GM21423 (cell line): ENCODE measurements at regions not wholly inside any gene's neighbourhood (a gene's known extent, or its start where the extent isn't known, plus 50 kb on each side); places are given as distances from the start of the nearest gene placed in this dataset.

Experiments used
- ATAC-seq: cut with Tn5 transposase; IDR thresholded peaks from one replicate; pipeline ENCODE4 v1.9.1; 2021; ENCODE audit warnings: mild to moderate bottlenecking, moderate library complexity; ENCODE audit not compliant: unreplicated experiment

DNA sequence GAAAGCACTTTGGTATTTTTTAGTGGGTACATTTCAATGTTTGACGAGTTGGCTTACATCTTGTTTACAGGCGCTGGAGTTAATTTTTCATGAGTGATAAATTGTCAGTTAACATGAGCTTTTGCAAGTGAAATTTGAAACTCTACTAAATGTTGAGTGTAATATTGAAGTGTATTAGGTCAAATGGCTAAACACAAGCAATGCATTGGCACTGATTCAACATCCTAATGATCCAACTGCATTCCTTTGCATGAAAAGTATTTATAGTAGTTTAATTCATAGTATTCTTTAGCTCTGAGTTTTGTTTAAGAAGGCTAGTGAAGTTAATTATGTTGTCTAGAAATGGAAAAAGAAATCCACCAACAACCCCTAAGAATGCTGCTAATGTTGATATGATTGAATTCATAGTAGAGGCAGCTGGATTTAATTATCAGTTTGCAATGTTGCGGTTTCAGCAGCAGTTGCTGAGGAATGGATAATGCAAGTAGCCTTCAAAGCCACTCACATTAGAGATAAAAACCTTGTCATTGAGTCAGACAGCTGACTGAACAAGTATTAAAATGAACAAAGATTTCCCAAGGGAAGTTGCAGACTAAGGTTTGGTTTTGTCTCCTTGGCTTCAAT is 245.6 kb upstream of the GOLIM4 start:
- ATAC-seq: no peak

- no peak for ATAC-seq
These were observed 242.4 kb upstream of the GOLIM4 start for GRCh38 chr3:168338161-168338560.

DNA sequence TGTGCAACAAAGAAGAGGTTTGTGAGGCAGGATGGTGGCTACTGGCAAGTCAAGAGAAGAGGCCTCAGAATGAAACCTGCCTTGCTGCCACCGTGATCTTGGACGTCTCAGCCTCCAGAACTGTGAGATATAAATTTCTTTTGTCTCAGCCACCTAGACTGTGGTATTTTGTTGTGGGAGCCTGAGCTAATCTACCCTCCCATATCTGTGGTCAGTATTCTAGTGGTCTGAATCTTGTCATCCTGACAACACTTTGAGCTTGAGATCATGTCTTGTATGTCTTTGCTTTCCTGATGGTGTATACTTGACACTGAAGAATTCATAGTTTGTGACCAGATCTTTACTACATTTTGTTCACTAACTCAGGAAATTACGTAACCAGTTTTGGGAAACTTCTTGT is 240.6 kb upstream of the GOLIM4 start:
- ATAC-seq: no peak

GRCh38 chr3:168333410-168333935 is 237.7 kb upstream of the GOLIM4 start:
- no peak for ATAC-seq

- ATAC-seq: no peak
These were observed 236.0 kb upstream of the GOLIM4 start for GRCh38 chr3:168331756-168332155.

GRCh38 chr3:168330983-168331382 is 235.3 kb upstream of the GOLIM4 start:
- ATAC-seq: no peak

DNA sequence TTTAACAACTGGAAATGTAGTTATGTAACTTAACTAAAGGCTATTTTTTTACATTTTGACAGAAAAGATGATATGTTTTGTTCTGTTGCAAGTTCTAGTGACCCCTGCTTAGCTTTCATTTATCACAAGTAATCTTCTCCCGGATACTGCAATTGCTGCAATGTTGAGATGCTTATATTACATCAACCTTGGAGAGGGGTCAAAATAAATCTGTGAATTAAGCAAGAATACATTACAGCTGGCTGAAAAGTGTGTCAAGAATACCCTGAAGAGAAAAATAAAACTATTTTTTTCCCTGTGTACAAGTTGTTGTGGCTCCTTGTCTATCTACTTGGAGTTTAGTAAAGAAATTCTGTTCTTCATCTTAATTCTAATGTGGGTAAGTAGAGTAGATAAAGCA is 232.1 kb upstream of the GOLIM4 start:
- ATAC-seq: no peak

DNA sequence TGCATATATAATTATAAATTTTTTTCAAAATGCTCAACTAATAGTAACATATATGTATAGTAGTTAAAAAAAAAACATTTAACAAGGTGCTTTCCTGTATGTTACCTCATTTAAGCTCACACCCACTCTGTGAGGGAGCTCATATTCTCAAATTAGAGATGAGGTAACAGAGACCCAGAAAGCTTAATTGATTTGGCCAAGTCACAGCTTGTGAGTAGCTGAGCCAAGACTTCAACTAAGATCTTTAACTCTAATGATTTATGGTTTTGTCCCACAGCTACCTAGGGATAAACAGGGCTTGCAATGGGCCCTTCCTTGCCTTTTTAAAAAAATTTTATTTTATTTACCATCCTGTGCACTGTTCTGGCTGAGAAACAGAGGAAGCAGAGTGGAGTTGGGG is 230.0 kb upstream of the GOLIM4 start:
- ATAC-seq: no peak

GRCh38 chr3:168322941-168323340 is 227.2 kb upstream of the GOLIM4 start:
- ATAC-seq: no peak

- no peak for ATAC-seq
These were observed 218.4 kb upstream of the GOLIM4 start for GRCh38 chr3:168314166-168314565.

- no peak for ATAC-seq
These were observed 217.3 kb upstream of the GOLIM4 start for GRCh38 chr3:168312984-168313383.

GRCh38 chr3:168307893-168308292 is 212.2 kb upstream of the GOLIM4 start:
- no peak for ATAC-seq

GRCh38 chr3:168295027-168295426 is 199.3 kb upstream of the GOLIM4 start:
- ATAC-seq: no peak

DNA sequence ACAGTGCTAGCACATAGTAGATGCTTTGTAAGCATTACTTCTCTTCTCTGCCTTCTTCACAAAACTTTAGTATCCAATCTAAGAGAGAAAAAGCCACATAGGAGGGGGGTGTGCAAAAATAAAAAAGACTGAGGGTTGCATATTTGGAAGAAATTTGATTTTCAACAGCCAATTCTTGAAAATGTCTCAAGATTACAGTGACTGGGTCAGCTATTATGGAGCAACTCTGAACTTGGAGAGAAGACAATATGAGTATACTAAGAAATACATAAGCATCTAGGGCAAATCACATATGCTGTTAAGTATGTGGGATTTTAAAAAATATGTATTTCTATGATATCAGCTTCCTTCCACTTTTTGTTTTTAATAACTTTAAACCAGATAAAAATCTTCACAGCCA is 196.6 kb upstream of the GOLIM4 start:
- no peak for ATAC-seq

DNA sequence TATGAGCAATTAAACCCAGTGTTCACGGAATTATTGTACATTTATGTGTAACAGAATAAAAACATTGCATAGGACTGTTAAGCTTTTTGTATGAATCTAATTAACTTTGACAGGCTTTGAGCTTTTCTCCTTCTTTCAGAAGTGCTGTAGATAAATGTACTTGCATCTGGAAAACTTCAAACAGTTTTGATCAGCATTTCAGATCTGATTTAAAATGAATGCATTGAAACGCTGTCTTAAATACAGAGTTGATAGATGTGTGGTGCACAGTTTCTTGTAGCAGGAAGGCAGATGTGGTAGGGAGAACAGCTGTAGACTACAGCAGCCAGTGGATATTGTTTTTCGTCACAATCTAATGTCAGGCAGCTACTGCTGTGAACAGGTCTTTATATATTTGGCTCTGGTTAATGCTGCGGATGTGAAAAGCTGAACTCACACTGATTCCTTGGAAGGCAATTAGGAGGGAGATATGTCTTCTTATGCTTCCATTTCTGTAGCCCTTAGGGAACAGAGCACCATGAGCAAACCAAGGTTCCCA is 193.8 kb upstream of the GOLIM4 start:
- no peak for ATAC-seq

GRCh38 chr3:168288511-168289401 is 193.0 kb upstream of the GOLIM4 start:
- no peak for ATAC-seq

GRCh38 chr3:168285506-168285905 is 189.8 kb upstream of the GOLIM4 start:
- ATAC-seq: no peak

- ATAC-seq: no peak
These were observed 189.0 kb upstream of the GOLIM4 start for GRCh38 chr3:168284728-168285127.

- no peak for ATAC-seq
These were observed 179.9 kb upstream of the GOLIM4 start for GRCh38 chr3:168275662-168276061.

DNA sequence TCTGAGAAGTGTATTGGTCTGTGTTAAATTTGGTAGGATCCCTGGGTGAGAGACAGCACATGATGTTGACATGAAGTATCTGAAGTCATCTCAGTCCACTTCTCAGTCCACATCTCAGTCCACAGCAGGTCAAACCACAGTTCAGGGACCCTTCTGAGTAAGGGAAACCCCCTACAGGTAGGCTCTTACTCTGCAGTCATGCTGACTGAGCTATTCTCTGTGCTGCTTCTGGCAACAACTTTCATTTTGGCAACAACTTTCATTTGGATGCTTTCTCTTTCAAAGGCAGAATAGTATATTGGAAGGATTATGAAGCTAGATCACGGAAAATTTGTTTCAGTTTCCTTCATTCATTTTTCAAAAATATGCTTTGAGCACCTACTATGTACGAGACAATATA is 178.2 kb upstream of the GOLIM4 start:
- ATAC-seq: peak; percentile 91

DNA sequence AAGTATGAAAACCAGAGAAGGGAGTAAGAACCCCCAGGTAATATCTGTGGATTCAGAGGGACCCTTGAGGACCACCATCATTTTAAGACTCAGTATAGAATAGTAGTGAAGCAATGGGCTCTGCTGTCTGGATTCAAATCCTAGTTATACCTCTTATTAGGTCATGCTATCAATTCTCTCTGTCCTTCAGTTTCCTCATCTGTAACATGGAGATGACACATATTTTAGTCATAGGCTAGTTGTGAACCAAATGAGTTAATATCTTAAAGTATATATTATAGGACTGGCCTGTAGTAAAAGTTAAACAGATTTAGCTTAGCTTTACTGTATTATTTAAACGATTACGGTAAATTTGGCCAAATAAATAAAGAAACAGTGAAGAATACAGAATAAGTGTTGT is 177.3 kb upstream of the GOLIM4 start:
- no peak for ATAC-seq
